ENCODE measurements at regions not wholly inside any gene's neighbourhood (a gene's known extent, or its start where the extent isn't known, plus 50 kb on each side); places are given as distances from the start of the nearest gene placed in this dataset.
A peak's percentile ranks its signal among the peaks of the same experiment; 100 is the strongest.
"Not testable (repeated sequence)": the region's sequence is repeated elsewhere in the genome, so short reads cannot be mapped to it uniquely, and the experiment has no call there.

DNA sequence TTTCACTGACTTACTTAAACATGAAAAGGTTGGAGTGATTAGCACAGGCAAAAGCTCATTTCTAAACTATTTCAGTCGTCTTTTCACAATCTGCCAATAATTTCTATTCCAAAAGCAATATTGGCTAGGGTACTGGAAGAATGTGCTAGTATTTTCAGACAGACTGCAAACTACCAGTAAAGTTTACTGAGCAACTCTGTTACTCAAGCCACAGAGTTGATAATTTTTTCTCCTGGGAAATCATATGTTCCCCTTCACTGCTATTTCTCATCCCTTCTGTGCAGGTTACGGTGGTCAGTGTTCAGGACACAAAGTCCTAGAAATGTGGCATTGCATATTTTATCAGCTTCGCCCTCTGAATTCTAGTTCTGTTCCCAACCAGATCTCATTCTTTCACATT is 343.3 kb upstream of the TNC start:
- no peak for TF ChIP-seq POLR2A (IDR thresholded peaks at IDR 0.05)
- no peak overlapping the region for H3K27ac ChIP-seq
- no peak overlapping the region for H3K4me3 ChIP-seq
- H3K9me3 ChIP-seq = no peaks in the 10 kb centered on the region
- H3K36me3 ChIP-seq = no peaks in the 10 kb centered on the region
- WGBS, 2 donors = 75 to 86% methylated on average over 3 of the region's 3 CpGs
- H3K4me1 ChIP-seq = no peaks in the 10 kb centered on the region
- DNase-seq = no peak
- ATAC-seq (ENCODE audit: low FRiP score in 2 of 2) = peak in 1 of 2 donors; percentile 51
- no peaks in the 10 kb centered on the region for H3K27me3 ChIP-seq

DNA sequence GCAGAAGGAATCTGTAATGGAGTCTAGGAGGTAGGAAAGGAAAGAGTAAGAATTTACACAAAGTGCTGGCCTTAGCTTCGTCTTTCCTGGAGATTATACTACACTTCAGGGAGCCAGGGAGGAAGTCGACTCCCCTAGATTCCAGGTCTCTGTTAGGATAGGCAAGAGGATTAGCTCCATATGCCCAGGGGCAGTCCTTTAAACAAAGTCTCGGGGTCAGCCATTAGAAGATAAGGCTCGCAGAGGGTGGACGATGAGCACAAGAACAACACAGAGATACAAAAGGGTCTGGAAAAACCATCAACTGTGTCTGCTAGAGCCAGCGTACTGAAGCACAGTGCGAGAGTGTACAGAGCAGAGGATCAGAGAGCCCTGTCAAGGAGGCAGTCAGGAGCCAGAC is 344.7 kb upstream of the TNC start:
- DNase-seq (no peak), ATAC-seq (ENCODE audit: low FRiP score in 2 of 2) (no peak)
- 81 to 82% methylated on average over 7 of the region's 7 CpGs for WGBS, 2 donors
- H3K27me3 ChIP-seq = no peaks in the 10 kb centered on the region
- H3K9me3 ChIP-seq = no peaks in the 10 kb centered on the region
- no peak for TF ChIP-seq EP300 (IDR thresholded peaks at IDR 0.05)
- TF ChIP-seq POLR2A (IDR thresholded peaks at IDR 0.05) = no peak
- no peak for TF ChIP-seq POLR2AphosphoS5 (IDR thresholded peaks at IDR 0.05)
- TF ChIP-seq, protein P1, sequence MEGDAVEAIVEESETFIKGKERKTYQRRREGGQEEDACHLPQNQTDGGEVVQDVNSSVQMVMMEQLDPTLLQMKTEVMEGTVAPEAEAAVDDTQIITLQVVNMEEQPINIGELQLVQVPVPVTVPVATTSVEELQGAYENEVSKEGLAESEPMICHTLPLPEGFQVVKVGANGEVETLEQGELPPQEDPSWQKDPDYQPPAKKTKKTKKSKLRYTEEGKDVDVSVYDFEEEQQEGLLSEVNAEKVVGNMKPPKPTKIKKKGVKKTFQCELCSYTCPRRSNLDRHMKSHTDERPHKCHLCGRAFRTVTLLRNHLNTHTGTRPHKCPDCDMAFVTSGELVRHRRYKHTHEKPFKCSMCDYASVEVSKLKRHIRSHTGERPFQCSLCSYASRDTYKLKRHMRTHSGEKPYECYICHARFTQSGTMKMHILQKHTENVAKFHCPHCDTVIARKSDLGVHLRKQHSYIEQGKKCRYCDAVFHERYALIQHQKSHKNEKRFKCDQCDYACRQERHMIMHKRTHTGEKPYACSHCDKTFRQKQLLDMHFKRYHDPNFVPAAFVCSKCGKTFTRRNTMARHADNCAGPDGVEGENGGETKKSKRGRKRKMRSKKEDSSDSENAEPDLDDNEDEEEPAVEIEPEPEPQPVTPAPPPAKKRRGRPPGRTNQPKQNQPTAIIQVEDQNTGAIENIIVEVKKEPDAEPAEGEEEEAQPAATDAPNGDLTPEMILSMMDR (IDR thresholded peaks at IDR 0.05) = no peak
- H3K27ac ChIP-seq = no peak overlapping the region
- H3K4me3 ChIP-seq = no peak overlapping the region
- H3K36me3 ChIP-seq = no peaks in the 10 kb centered on the region
- H3K4me1 ChIP-seq = no peaks in the 10 kb centered on the region

DNA sequence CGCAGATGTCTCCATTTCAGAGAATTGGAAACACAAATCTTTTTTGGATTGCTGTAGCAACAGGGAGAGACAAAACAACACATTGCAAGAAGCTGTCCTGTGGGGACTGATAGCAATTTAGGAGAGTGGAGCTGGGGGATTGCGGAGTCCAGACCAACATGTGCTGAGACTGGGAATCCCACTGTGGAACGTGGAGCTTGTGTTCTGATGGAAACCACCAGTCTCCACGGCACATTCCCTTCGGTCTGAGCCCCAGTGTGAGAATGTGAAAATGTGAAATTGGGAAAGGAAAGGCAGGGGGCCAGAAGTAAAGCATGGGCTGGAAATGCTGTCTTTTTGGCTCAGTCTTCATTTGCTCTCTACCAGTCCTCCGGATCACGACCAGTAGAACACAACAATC is 348.8 kb upstream of the TNC start:
- Histone ChIP-seq H3K4me3 (no peak overlapping the region), H3K4me1 (no peaks in the 10 kb centered on the region), H3K27ac (no peak overlapping the region), H3K27me3 (no peaks in the 10 kb centered on the region), H3K36me3 (no peaks in the 10 kb centered on the region), H3K9me3 (peaks cover 0 to 8% (median 3%) of the 10 kb centered on the region in 4 donors)
- ATAC-seq (ENCODE audit: low FRiP score in 2 of 2) = peak in 1 of 2 donors; percentile 51
- WGBS, 2 donors = 79 to 83% methylated on average over 7 of the region's 7 CpGs
- no peak for DNase-seq
- TF ChIP-seq EP300 (IDR thresholded peaks at IDR 0.05) (no peak), POLR2A (IDR thresholded peaks at IDR 0.05) (no peak), POLR2AphosphoS5 (IDR thresholded peaks at IDR 0.05) (no peak)
- TF ChIP-seq, protein P1 (IDR thresholded peaks at IDR 0.05) = no peak

DNA sequence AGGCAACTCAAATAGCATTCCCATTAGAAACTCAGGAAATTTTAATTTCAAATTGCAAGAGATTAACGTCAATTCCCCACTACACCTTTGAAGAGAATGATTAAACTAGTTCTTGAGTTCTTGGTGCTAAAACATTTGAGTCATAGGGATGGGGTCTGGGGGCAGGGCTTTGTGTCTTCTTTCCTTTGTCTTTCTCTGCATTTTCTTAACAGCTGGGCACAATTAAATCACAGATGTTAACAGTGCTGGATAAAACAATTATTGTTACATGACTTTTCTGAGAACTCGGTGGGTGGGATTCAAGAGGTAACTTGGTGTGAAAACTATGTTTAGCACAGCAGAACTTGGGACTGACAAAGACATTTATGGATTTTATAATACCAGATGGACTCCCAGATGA is 351.9 kb upstream of the TNC start:
- no peak overlapping the region for H3K4me3 ChIP-seq
- DNase-seq (no peak), ATAC-seq (ENCODE audit: low FRiP score in 2 of 2) (no peak)
- no peaks in the 10 kb centered on the region for H3K27me3 ChIP-seq
- no peak overlapping the region for H3K27ac ChIP-seq
- H3K9me3 ChIP-seq = peaks cover 0 to 8% (median 3%) of the 10 kb centered on the region in 4 donors
- WGBS, 2 donors = 73 to 78% methylated on average over 2 of the region's 2 CpGs
- no peaks in the 10 kb centered on the region for H3K36me3 ChIP-seq
- TF ChIP-seq POLR2A (IDR thresholded peaks at IDR 0.05) = no peak
- TF ChIP-seq, protein P1 (IDR thresholded peaks at IDR 0.05) = no peak
- no peak for TF ChIP-seq POLR2AphosphoS5 (IDR thresholded peaks at IDR 0.05)
- TF ChIP-seq EP300 (IDR thresholded peaks at IDR 0.05) = no peak
- no peaks in the 10 kb centered on the region for H3K4me1 ChIP-seq

DNA sequence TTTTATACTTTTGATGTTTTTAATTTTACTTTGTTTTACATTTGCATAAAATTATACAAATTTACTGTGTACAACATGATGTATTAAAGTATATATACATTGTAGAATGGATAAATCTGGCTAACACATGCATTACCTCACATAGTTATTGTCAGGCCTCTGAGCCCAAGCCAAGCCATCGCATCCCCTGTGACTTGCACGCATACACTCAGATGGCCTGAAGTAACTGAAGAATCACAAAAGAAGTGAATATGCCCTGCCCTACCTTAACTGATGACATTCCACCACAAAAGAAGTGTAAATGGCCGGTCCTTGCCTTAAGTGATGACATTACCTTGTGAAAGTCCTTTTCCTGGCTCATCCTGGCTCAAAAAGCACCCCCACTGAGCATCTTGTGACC is 355.1 kb upstream of the TNC start:
- H3K36me3 ChIP-seq; ATAC-seq (ENCODE audit: low FRiP score in 2 of 2); H3K27me3 ChIP-seq; H3K4me1 ChIP-seq; H3K9me3 ChIP-seq; H3K4me3 ChIP-seq; DNase-seq; H3K27ac ChIP-seq: not testable (repeated sequence)
- 84 to 94% methylated on average over 2 to 3 of the region's 3 CpGs for WGBS, 2 donors

DNA sequence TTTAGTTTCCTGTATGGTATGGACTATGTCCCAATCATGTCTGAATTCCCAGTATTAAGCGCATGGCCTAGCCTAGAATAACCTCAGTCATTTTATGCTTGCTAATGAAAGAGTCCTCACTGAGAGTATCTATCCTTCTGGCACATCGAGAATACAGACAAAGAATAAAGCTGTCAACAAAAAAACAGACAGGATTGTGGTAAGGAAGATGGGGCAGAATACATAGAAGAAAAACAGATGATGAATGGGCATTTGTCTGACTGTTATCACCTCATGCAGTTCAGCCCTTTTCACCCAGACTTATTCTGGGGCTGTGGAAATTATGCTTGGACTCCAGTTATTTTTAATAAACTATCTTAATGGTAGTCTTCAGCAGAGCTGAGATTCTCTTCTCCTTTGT is 363.8 kb upstream of the TNC start:
- DNase-seq = no peak
- no peaks in the 10 kb centered on the region for H3K9me3 ChIP-seq
- 67 to 96% methylated on average over 2 of the region's 2 CpGs for WGBS, 2 donors
- H3K27ac ChIP-seq = no peak overlapping the region
- H3K36me3 ChIP-seq = no peaks in the 10 kb centered on the region
- TF ChIP-seq POLR2AphosphoS5 (IDR thresholded peaks at IDR 0.05) (no peak), EP300 (IDR thresholded peaks at IDR 0.05) (no peak), POLR2A (IDR thresholded peaks at IDR 0.05) (no peak)
- TF ChIP-seq, protein P1 (IDR thresholded peaks at IDR 0.05) = no peak
- ATAC-seq (ENCODE audit: low FRiP score in 2 of 2) = no peak
- H3K4me3 ChIP-seq = no peak overlapping the region
- H3K4me1 ChIP-seq = no peaks in the 10 kb centered on the region
- no peaks in the 10 kb centered on the region for H3K27me3 ChIP-seq

Data from upper lobe of left lung (tissue), 6 donors.